Psoas muscle (tissue), 7 donors: ENCODE measurements at regions not wholly inside any gene's neighbourhood (a gene's known extent, or its start where the extent isn't known, plus 50 kb on each side); places are given as distances from the start of the nearest gene placed in this dataset.

Experiments
- ATAC-seq, 4 donors: fragments of 200-7000 bp; cut with Tn5 transposase; one replicate each; pipeline ENCODE4 v1.9.1; 2020; ENCODE audit warnings: moderate library complexity in 3 of 4, mild to moderate bottlenecking in 2 of 4
- DNase-seq, 2 donors: peaks; one replicate each; pipeline ENCODE4 v3.0.0-alpha.2; 2020
- H3K27ac ChIP-seq: fragments of 200-600 bp; one replicate; pipeline ENCODE4 v1.8.0; 2022
- H3K27me3 ChIP-seq, 3 donors: fragments of 200-600 bp in 1 of 3; one replicate each; pipeline versions ENCODE4 v1.6.1 to v1.8.0; 2013 to 2022; ENCODE audit warnings: low read length in 2 of 3, mild to moderate bottlenecking in 2 of 3, moderate library complexity in 1 of 3; ENCODE audit not compliant: insufficient read depth in 3 of 3
- H3K36me3 ChIP-seq, 2 donors: fragments of 200-600 bp in 1 of 2; one replicate each; pipeline versions ENCODE4 v1.6.1 to v1.8.0; 2013 to 2022; ENCODE audit warnings: low read depth in 1 of 2, mild to moderate bottlenecking in 1 of 2, moderate library complexity in 1 of 2; ENCODE audit not compliant: insufficient read depth in 1 of 2
- H3K4me1 ChIP-seq: fragments of 200-600 bp; one replicate; pipeline ENCODE4 v1.8.0; 2022
- H3K4me3 ChIP-seq: fragments of 200-600 bp; one replicate; pipeline ENCODE4 v1.8.0; 2022; ENCODE audit warnings: mild to moderate bottlenecking
- H3K9me3 ChIP-seq: fragments of 200-600 bp; one replicate; pipeline ENCODE4 v1.8.0; 2022
- WGBS, 3 donors: extraction: QIAGEN DNeasy Blood & Tissue Kit; methylation state at CpG; one replicate each; pipeline versions ENCODE4 v1.1.6 to v1.1.7; 2013; 5-methylcytosine and 5-hydroxymethylcytosine counted together
- intact Hi-C, 2 donors: fragments of 100-400 bp; cut with DNase I; formaldehyde crosslinking; loops; one replicate each; pipeline versions ENCODE4 v1.11.0 to v1.14.2; 2022
- TF ChIP-seq, protein P1 (sequence below): fragments of 200-600 bp; IDR thresholded peaks from one replicate; pipeline ENCODE4 v1.8.0; 2022; ENCODE audit warnings: antibody characterized with exemption
- donor health status: healthy with polysubstance abuse.
- donor health status: DM: no; HTN: no; CAD: no; lungs with moderate emphysema.
- donor health status: Bipolar disorder and iron deficiency.
- donor health status: healthy.
- donor health status: DM: yes; HTN: yes; CAD: no.
- donor health status: DM: no; HTN: no; CAD: no.
- donor health status: DM: yes; HTN: yes; CAD: no.

GRCh38 chr4:170818786-170819185, 729.0 kb upstream of the AADAT start:
- no peak for ATAC-seq
- no peaks in the 10 kb centered on the region for H3K36me3 ChIP-seq
- no peak overlapping the region for H3K27ac ChIP-seq
- intact Hi-C loops = no loop called here
- TF ChIP-seq, protein P1, sequence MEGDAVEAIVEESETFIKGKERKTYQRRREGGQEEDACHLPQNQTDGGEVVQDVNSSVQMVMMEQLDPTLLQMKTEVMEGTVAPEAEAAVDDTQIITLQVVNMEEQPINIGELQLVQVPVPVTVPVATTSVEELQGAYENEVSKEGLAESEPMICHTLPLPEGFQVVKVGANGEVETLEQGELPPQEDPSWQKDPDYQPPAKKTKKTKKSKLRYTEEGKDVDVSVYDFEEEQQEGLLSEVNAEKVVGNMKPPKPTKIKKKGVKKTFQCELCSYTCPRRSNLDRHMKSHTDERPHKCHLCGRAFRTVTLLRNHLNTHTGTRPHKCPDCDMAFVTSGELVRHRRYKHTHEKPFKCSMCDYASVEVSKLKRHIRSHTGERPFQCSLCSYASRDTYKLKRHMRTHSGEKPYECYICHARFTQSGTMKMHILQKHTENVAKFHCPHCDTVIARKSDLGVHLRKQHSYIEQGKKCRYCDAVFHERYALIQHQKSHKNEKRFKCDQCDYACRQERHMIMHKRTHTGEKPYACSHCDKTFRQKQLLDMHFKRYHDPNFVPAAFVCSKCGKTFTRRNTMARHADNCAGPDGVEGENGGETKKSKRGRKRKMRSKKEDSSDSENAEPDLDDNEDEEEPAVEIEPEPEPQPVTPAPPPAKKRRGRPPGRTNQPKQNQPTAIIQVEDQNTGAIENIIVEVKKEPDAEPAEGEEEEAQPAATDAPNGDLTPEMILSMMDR = no peak
- no peaks in the 10 kb centered on the region for H3K27me3 ChIP-seq
- H3K4me3 ChIP-seq = no peak overlapping the region
- no peaks in the 10 kb centered on the region for H3K9me3 ChIP-seq
- WGBS, 3 donors = 42 to 47% (median 46%) methylated on average over 2 of the region's 2 CpGs
- DNase-seq = no peak
- no peaks in the 10 kb centered on the region for H3K4me1 ChIP-seq

DNA sequence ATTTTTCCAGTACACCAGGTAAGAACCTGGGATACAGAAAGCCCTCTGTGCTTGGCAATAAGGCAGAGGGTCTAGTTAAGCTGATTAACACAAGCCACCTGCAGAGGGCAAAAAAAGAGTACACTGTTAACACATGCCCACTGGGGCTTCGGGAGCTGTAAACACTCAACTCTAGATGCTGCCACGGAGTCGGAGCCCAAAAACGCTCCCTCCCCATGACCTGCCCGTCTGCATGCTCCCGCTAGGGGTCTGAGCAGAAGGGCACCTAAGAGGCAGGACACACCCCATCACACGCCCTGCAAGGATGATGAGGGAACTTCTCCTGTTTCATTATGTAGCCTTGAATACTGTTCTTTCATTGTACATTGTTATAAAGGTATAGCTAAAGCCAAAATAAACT, 715.6 kb upstream of the AADAT start:
- intact Hi-C loops = no loop called here
- WGBS, 3 donors = 73 to 79% (median 76%) methylated on average over 7 of the region's 7 CpGs
- DNase-seq (no peak), ATAC-seq (no peak)
- no peaks in the 10 kb centered on the region for H3K4me1 ChIP-seq
- TF ChIP-seq, protein P1 = no peak
- no peaks in the 10 kb centered on the region for H3K36me3 ChIP-seq
- no peaks in the 10 kb centered on the region for H3K9me3 ChIP-seq
- H3K4me3 ChIP-seq = no peak overlapping the region
- no peaks in the 10 kb centered on the region for H3K27me3 ChIP-seq
- no peak overlapping the region for H3K27ac ChIP-seq

DNA sequence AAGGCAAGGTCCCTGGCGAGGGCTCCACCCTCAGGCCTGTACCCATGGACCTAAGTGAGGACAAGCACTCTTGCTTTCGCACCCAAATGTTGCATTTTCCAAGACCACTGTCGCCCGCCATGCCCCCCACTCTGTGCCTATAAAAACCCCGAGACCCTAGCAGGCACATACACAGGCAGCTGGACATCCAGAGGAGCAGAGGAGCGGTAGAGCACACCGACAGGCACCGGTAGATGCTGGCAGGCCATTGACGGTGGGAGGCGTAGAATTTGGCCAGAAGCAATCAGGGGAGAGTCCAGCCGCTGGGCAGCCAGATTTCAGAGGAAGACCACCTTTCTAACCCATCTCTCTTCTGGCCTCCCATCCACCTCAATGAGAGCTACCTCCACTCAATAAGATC, 715.2 kb upstream of the AADAT start:
- H3K4me3 ChIP-seq = no peak overlapping the region

GRCh38 chr4:170803492-170803891, 713.7 kb upstream of the AADAT start:
- Histone ChIP-seq H3K9me3 (no peaks in the 10 kb centered on the region), H3K4me3 (no peak overlapping the region), H3K36me3 (no peaks in the 10 kb centered on the region), H3K4me1 (no peaks in the 10 kb centered on the region), H3K27ac (no peak overlapping the region), H3K27me3 (no peaks in the 10 kb centered on the region)
- 93 to 100% (median 95%) methylated on average over 1 of the region's 1 CpG for WGBS, 3 donors
- TF ChIP-seq, protein P1 = no peak
- intact Hi-C loops = no loop called here
- no peak for ATAC-seq
- DNase-seq = no peak

More for the DNA sequence above, 715.2 kb upstream of the AADAT start:
- intact Hi-C loops = no loop called here
- no peaks in the 10 kb centered on the region for H3K9me3 ChIP-seq
- H3K36me3 ChIP-seq = no peaks in the 10 kb centered on the region
- H3K27me3 ChIP-seq = no peaks in the 10 kb centered on the region
- no peak for DNase-seq
- no peak for ATAC-seq
- no peaks in the 10 kb centered on the region for H3K4me1 ChIP-seq
- no peak overlapping the region for H3K27ac ChIP-seq
- TF ChIP-seq, protein P1 = no peak
- WGBS, 3 donors = 87 to 91% (median 90%) methylated on average over 11 of the region's 11 CpGs

GRCh38 chr4:170801771-170802170, 712.0 kb upstream of the AADAT start:
- DNase-seq (no peak), ATAC-seq (no peak)
- Histone ChIP-seq H3K9me3 (no peaks in the 10 kb centered on the region), H3K36me3 (no peaks in the 10 kb centered on the region), H3K27ac (no peak overlapping the region), H3K27me3 (no peaks in the 10 kb centered on the region), H3K4me3 (no peak overlapping the region), H3K4me1 (no peaks in the 10 kb centered on the region)
- WGBS, 3 donors = 35 to 46% (median 45%) methylated on average over 3 of the region's 3 CpGs
- TF ChIP-seq, protein P1 = no peak
- intact Hi-C loops = no loop called here
